WTC11 (cell line): ENCODE measurements at regions not wholly inside any gene's neighbourhood (a gene's known extent, or its start where the extent isn't known, plus 50 kb on each side); places are given as distances from the start of the nearest gene placed in this dataset.

ENCODE experiments used
- ATAC-seq: fragments of 200-7000 bp; cut with Tn5 transposase; 2 replicates; pipeline ENCODE4 v1.10.0; 2021; ENCODE audit warnings: mild to moderate bottlenecking, moderate library complexity
- CTCF ChIA-PET: fragments of 300-600 bp; sonication (Branson Sonifier 250); formaldehyde crosslinking; loops from one replicate; lab custom pipeline; 2021; ENCODE audit warnings: antibody characterized with exemption; lab: Charles Lee
- POLR2A ChIA-PET: fragments of 350-600 bp; sonication (Branson Sonifier 250); formaldehyde crosslinking; loops from one replicate; lab custom pipeline; 2021; ENCODE audit warnings: antibody characterized with exemption; lab: Charles Lee
- DNase-seq: peaks from one replicate; pipeline ENCODE4 v3.0.0; 2021; ENCODE audit warnings: low spot score
- H3K27ac Mint-ChIP-seq: 2 replicates; pipeline ENCODE4 v1.8.0; 2021; ENCODE audit warnings: mixed read lengths
- H3K27me3 Mint-ChIP-seq: 2 replicates; pipeline ENCODE4 v1.8.0; 2021; ENCODE audit warnings: low read depth, mild to moderate bottlenecking, moderate library complexity, mixed read lengths
- H3K36me3 Mint-ChIP-seq: 2 replicates; pipeline ENCODE4 v1.8.0; 2021; ENCODE audit warnings: mixed read lengths
- H3K4me1 Mint-ChIP-seq: 2 replicates; pipeline ENCODE4 v1.8.0; 2022; ENCODE audit warnings: mixed read lengths
- H3K4me3 Mint-ChIP-seq: 2 replicates; pipeline ENCODE4 v1.8.0; 2021; ENCODE audit warnings: mild to moderate bottlenecking, moderate library complexity, mixed read lengths
- H3K9me3 Mint-ChIP-seq: 2 replicates; pipeline ENCODE4 v1.8.0; 2021; ENCODE audit warnings: mixed read lengths
- CDX4 ChIP-seq: fragments of 250-450 bp; sonication (Bioruptor Pico); IDR thresholded peaks from 2 replicates; pipeline ENCODE4 v1.9.0; 2021; ENCODE audit warnings: moderate library complexity, mild to moderate bottlenecking, inconsistent platforms, borderline replicate concordance
- CREB1 ChIP-seq: sonication (generic); formaldehyde crosslinking; IDR thresholded peaks from 2 replicates; pipeline ENCODE4 v1.8.0; 2023; ENCODE audit warnings: mild to moderate bottlenecking, missing genetic modification reagents
- FOXK1 ChIP-seq: sonication (generic); formaldehyde crosslinking; IDR thresholded peaks from 2 replicates; pipeline ENCODE4 v1.8.0; 2022; ENCODE audit warnings: mild to moderate bottlenecking, moderate library complexity, missing genetic modification reagents
- JAZF1 ChIP-seq: fragments of 250-450 bp; sonication (Bioruptor Pico); IDR thresholded peaks from 2 replicates; pipeline ENCODE4 v1.9.0; 2021; ENCODE audit warnings: moderate library complexity, mild to moderate bottlenecking, inconsistent platforms
- MAX ChIP-seq: sonication (generic); formaldehyde crosslinking; IDR thresholded peaks from 2 replicates; pipeline ENCODE4 v1.8.0; 2022; ENCODE audit warnings: mild to moderate bottlenecking, missing genetic modification reagents
- RORB ChIP-seq: fragments of 250-450 bp; sonication (Bioruptor Pico); IDR thresholded peaks from 2 replicates; pipeline ENCODE4 v1.9.0; 2021; ENCODE audit warnings: mild to moderate bottlenecking
- SMAD3 ChIP-seq: sonication (generic); formaldehyde crosslinking; IDR thresholded peaks from 2 replicates; pipeline ENCODE4 v1.8.0; 2022; ENCODE audit warnings: missing genetic modification reagents, mild to moderate bottlenecking, borderline replicate concordance
- SMAD4 ChIP-seq: sonication (generic); formaldehyde crosslinking; IDR thresholded peaks from 2 replicates; pipeline ENCODE4 v1.8.0; 2022; ENCODE audit warnings: mild to moderate bottlenecking, missing genetic modification reagents
- SOX15 ChIP-seq: fragments of 250-450 bp; sonication (Bioruptor Pico); IDR thresholded peaks from 2 replicates; pipeline ENCODE4 v1.9.0; 2021; ENCODE audit warnings: mild to moderate bottlenecking
- STAT6 ChIP-seq: sonication (generic); formaldehyde crosslinking; conservative IDR thresholded peaks from 2 replicates; pipeline ENCODE4 v1.8.1; 2023; ENCODE audit warnings: mild to moderate bottlenecking, low read depth, missing genetic modification reagents, moderate library complexity
- TEAD1 ChIP-seq: sonication (generic); formaldehyde crosslinking; IDR thresholded peaks from 2 replicates; pipeline ENCODE4 v1.8.0; 2022; ENCODE audit warnings: mild to moderate bottlenecking, missing genetic modification reagents
- TEAD4 ChIP-seq: sonication (generic); formaldehyde crosslinking; IDR thresholded peaks from 2 replicates; pipeline ENCODE4 v1.8.0; 2022; ENCODE audit warnings: mild to moderate bottlenecking, missing genetic modification reagents
- USF1 ChIP-seq: sonication (generic); formaldehyde crosslinking; IDR thresholded peaks from 2 replicates; pipeline ENCODE4 v1.8.0; 2022; ENCODE audit warnings: mild to moderate bottlenecking, missing genetic modification reagents
- ZMAT4 ChIP-seq: fragments of 250-450 bp; sonication (Bioruptor Pico); IDR thresholded peaks from 2 replicates; pipeline ENCODE4 v1.9.0; 2021; ENCODE audit warnings: mild to moderate bottlenecking
- ZNF219 ChIP-seq: sonication (generic); formaldehyde crosslinking; IDR thresholded peaks from 2 replicates; pipeline ENCODE4 v1.8.0; 2023; ENCODE audit warnings: missing genetic modification reagents, mild to moderate bottlenecking, borderline replicate concordance
- ZNF281 ChIP-seq: sonication (generic); formaldehyde crosslinking; IDR thresholded peaks from 2 replicates; pipeline ENCODE4 v1.8.0; 2023; ENCODE audit warnings: mild to moderate bottlenecking, missing genetic modification reagents
- ZNF317 ChIP-seq: sonication (generic); formaldehyde crosslinking; IDR thresholded peaks from 2 replicates; pipeline ENCODE4 v1.8.1; 2023; ENCODE audit warnings: low read depth, mild to moderate bottlenecking, moderate library complexity, missing genetic modification reagents, borderline replicate concordance
- ZNF671 ChIP-seq: fragments of 250-450 bp; sonication (Bioruptor Pico); IDR thresholded peaks from 2 replicates; pipeline ENCODE4 v1.8.0; 2021; ENCODE audit warnings: mild to moderate bottlenecking
- TF ChIP-seq, protein P1 (sequence below): sonication (generic); formaldehyde crosslinking; IDR thresholded peaks from 2 replicates; pipeline ENCODE4 v1.8.1; 2022; ENCODE audit warnings: low read depth, missing genetic modification reagents, borderline replicate concordance
- TF ChIP-seq, protein P2 (sequence below): fragments of 250-450 bp; sonication (Bioruptor Pico); IDR thresholded peaks from 2 replicates; pipeline ENCODE4 v1.9.0; 2021; ENCODE audit warnings: mild to moderate bottlenecking

DNA sequence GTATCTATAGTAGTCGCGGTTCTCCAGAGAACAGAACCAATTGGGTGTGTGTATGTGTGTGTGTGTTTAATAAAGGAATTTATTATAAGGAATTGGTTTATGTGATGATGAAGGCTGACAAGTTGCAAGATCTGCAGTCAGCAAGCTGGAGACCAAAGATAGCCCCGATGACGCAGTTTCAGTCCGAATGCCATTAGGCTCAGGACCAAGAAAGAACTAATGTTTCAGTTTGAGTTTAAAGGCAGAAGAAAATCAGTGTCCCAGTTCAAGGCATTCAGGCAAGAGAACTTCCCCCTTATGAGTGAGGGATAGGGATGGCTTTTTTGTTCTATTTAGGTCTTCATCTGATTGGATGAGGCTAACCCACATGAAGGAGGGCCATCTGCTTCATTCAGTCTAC, 221.6 kb downstream of the HNMT start (continued):
- TF ChIP-seq USF1 (CRISPR knock-in tag): no peak
- TF ChIP-seq SOX15 (CRISPR knock-in tag): no peak
- TF ChIP-seq, protein P1, sequence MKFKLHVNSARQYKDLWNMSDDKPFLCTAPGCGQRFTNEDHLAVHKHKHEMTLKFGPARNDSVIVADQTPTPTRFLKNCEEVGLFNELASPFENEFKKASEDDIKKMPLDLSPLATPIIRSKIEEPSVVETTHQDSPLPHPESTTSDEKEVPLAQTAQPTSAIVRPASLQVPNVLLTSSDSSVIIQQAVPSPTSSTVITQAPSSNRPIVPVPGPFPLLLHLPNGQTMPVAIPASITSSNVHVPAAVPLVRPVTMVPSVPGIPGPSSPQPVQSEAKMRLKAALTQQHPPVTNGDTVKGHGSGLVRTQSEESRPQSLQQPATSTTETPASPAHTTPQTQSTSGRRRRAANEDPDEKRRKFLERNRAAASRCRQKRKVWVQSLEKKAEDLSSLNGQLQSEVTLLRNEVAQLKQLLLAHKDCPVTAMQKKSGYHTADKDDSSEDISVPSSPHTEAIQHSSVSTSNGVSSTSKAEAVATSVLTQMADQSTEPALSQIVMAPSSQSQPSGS (CRISPR knock-in tag): no peak
- TF ChIP-seq ZNF219: no peak
- no peak for TF ChIP-seq SMAD4 (CRISPR knock-in tag)
- no peak for TF ChIP-seq FOXK1 (CRISPR knock-in tag)
- TF ChIP-seq, protein P2, sequence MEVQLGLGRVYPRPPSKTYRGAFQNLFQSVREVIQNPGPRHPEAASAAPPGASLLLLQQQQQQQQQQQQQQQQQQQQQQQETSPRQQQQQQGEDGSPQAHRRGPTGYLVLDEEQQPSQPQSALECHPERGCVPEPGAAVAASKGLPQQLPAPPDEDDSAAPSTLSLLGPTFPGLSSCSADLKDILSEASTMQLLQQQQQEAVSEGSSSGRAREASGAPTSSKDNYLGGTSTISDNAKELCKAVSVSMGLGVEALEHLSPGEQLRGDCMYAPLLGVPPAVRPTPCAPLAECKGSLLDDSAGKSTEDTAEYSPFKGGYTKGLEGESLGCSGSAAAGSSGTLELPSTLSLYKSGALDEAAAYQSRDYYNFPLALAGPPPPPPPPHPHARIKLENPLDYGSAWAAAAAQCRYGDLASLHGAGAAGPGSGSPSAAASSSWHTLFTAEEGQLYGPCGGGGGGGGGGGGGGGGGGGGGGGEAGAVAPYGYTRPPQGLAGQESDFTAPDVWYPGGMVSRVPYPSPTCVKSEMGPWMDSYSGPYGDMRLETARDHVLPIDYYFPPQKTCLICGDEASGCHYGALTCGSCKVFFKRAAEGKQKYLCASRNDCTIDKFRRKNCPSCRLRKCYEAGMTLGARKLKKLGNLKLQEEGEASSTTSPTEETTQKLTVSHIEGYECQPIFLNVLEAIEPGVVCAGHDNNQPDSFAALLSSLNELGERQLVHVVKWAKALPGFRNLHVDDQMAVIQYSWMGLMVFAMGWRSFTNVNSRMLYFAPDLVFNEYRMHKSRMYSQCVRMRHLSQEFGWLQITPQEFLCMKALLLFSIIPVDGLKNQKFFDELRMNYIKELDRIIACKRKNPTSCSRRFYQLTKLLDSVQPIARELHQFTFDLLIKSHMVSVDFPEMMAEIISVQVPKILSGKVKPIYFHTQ: no peak
- no peak for TF ChIP-seq RORB
- no peak for TF ChIP-seq ZMAT4

GRCh38 chr2:138187221-138187620, 222.9 kb downstream of the HNMT start:
- no peaks in the 10 kb centered on the region for H3K27me3 Mint-ChIP-seq

DNA sequence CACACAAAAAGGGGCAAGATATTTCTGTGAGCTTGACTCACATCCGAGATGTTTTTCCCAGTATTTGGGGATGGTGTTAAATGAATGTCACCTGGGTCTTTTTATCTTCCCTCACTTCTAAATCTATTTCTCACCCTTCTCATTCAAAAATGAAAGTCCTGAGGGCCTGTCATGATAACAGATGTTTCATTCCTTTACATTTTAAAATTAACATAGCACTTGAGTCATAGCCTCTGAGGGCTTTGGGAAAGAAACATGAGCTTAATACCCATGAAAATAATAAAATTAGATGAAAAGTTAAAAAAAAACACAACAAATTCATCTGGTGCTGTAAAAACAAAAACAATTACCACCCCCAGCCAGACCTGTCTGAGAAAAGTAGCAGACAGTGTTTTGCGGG, 226.7 kb downstream of the HNMT start:
- Mint-ChIP-seq H3K4me3 (no peak overlapping the region), H3K4me1 (peaks cover 26% of the 10 kb centered on the region), H3K9me3 (0 out of 2 replicates have a peak, but pooled peaks cover 4% of the 10 kb centered on the region), H3K36me3 (no peaks in the 10 kb centered on the region; the same call in 1 of the 2 replicates), H3K27ac (no peak overlapping the region), H3K27me3 (no peaks in the 10 kb centered on the region)
- ChIA-PET POLR2A (no interaction called here), CTCF (no interaction called here)
- ATAC-seq (no peak), DNase-seq (no peak)
- TF ChIP-seq ZNF671 (CRISPR knock-in tag) (no peak), CDX4 (CRISPR knock-in tag) (no peak), STAT6 (CRISPR knock-in tag) (no peak), CREB1 (no peak), TEAD4 (CRISPR knock-in tag) (no peak)

More at GRCh38 chr2:138187221-138187620, 222.9 kb downstream of the HNMT start:
- no peak for DNase-seq
- H3K36me3 Mint-ChIP-seq: no peaks in the 10 kb centered on the region
- no peak overlapping the region for H3K4me3 Mint-ChIP-seq
- H3K4me1 Mint-ChIP-seq: peaks cover 49% of the 10 kb centered on the region
- CTCF ChIA-PET: no interaction called here
- TF ChIP-seq JAZF1 (CRISPR knock-in tag) (no peak), ZNF317 (no peak), ZNF281 (CRISPR knock-in tag) (no peak), MAX (CRISPR knock-in tag) (no peak), TEAD1 (no peak), SMAD3 (no peak)
- TF ChIP-seq, all 79 proteins: peak for 0
- no peaks in the 10 kb centered on the region for H3K9me3 Mint-ChIP-seq
- POLR2A ChIA-PET: no interaction called here
- no peak for ATAC-seq
- no peak overlapping the region for H3K27ac Mint-ChIP-seq
